Astrocyte (in vitro differentiated cells and primary cell): ENCODE measurements at regions not wholly inside any gene's neighbourhood (a gene's known extent, or its start where the extent isn't known, plus 50 kb on each side); places are given as distances from the start of the nearest gene placed in this dataset.

Experiments used
- CTCF ChIP-seq: IDR thresholded peaks from 2 replicates; pipeline ENCODE4 v1.5.1; 2011; ENCODE audit warnings: low read depth, mild to moderate bottlenecking, inconsistent platforms, low read length, moderate library complexity; ENCODE audit not compliant: insufficient read depth
- EZH2 ChIP-seq: IDR thresholded peaks from 2 replicates; pipeline ENCODE4 v1.6.1; 2012; ENCODE audit warnings: mild to moderate bottlenecking, low read length, inconsistent platforms; ENCODE audit not compliant: insufficient read depth

GRCh38 chrX:43065978-43066377, 288.0 kb upstream of the PPP1R2C start:
- TF ChIP-seq CTCF (no peak), EZH2 (no peak)
